Omental fat pad (tissue), 3 donors: ENCODE measurements at regions not wholly inside any gene's neighbourhood (a gene's known extent, or its start where the extent isn't known, plus 50 kb on each side); places are given as distances from the start of the nearest gene placed in this dataset.

ENCODE experiments used
- ATAC-seq: fragments of 150-250 bp; one replicate; pipeline ENCODE4 v1.9.1; 2016; ENCODE audit warnings: mild to moderate bottlenecking, moderate library complexity; ENCODE audit not compliant: low FRiP score
- DNase-seq: peaks from one replicate; pipeline ENCODE4 v3.0.0-alpha.2; 2019; ENCODE audit warnings: low spot score
- CTCF ChIP-seq, 3 donors: fragments of 450-650 bp; IDR thresholded peaks; one replicate each; pipeline ENCODE4 v1.5.1; 2016 to 2017; ENCODE audit warnings: antibody characterized with exemption in 3 of 3, mild to moderate bottlenecking in 3 of 3, moderate library complexity in 2 of 3

DNA sequence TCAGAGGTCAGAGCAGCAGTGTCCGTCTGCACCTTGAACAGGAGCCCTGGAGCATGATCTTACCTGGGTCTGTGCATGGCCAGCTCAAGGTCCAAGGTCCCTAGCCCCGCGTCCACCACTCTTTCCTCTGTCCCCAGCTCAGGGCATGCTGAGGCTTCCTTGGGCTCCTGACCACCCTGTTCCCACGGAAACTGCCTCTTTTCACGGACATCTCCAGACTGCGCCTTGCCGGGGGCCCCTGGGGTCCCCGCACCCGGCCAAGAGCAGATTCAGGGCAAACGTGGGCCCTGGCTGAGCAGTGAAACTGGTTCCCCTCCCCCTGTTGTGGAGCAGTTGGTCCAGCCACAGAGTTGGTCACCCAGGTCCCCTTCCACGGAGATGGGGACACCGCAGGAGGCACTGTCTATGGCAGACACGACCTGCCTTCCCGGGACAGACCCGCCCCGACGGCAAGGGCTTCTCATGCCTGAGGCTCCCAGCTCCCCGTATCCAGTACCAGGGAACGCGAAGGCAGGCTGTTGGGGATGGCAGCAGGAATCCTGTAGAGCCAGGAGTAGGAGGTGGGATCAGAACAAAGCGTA, 217.4 kb upstream of the PPP2R2D start:
- DNase-seq (no peak), ATAC-seq (no peak)
- TF ChIP-seq CTCF (IDR thresholded peaks at IDR 0.05) = no peak

DNA sequence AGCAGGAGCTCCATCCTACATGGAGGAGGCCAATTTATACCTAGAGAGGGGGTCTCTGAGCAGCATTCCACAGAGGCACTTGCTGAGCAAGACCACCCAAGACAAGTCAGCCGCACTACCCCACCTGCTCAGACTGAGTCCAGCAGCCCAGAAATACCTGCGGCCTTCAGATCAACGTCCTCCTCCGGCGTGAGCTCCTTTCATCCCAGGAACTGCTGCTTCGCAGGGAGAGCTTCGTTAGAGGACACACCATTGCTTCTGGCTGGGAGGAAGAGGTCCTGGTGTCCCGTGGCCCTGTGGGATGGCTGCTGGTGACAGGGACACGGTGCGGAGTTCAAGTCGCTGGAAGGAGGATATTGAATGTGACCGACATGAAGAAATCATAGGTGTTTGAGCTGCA, 216.9 kb upstream of the PPP2R2D start:
- DNase-seq (no peak), ATAC-seq (no peak)
- TF ChIP-seq CTCF (IDR thresholded peaks at IDR 0.05) = no peak

DNA sequence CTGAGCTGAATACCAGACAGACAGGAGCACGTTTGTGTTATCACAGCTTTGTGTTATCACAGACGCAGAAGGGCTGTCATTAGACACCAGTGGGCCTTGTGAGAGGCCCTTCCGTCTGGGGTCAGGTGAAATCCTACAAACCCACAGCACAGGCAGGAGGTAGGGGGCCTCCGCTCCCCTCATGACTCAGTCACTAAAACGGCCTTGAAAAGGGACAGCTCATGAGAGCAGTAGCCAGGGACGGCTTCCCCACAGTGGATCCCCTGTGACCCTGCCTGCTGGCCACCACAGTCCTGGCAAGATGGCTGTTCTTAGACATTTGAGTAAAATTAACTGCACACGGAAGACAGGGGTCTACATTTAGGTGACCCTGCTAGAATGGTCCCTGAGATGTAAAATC, 215.8 kb upstream of the PPP2R2D start:
- ATAC-seq (no peak), DNase-seq (no peak)
- TF ChIP-seq CTCF (IDR thresholded peaks at IDR 0.05) = no peak

DNA sequence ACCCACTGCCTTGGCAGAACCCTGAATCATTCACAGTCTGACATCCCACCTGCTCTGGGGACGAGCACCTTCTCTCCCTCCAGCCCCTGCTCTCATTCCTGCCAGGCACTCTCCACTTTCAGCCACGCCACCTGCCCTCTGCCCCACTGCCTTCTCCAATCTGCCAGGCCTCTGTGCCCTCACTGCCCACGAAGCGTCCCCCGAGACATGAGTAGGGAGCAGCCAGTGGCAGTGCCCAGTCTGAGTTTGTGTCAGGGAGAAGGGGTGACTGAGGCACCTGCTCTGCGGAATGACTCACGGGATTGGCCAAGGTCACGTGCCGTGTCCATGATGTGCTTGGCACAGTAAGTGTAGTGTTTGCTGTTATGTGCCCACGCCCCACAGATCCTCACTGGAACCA, 215.2 kb upstream of the PPP2R2D start:
- TF ChIP-seq CTCF (IDR thresholded peaks at IDR 0.05) = no peak
- no peak for ATAC-seq
- DNase-seq = no peak

- DNase-seq (no peak), ATAC-seq (no peak)
- no peak for TF ChIP-seq CTCF (IDR thresholded peaks at IDR 0.05)
Observed at GRCh38 chr10:131686781-131687420, 213.9 kb upstream of the PPP2R2D start.

GRCh38 chr10:131688304-131688703, 212.5 kb upstream of the PPP2R2D start:
- no peak for DNase-seq
- TF ChIP-seq CTCF (IDR thresholded peaks at IDR 0.05) = no peak

DNA sequence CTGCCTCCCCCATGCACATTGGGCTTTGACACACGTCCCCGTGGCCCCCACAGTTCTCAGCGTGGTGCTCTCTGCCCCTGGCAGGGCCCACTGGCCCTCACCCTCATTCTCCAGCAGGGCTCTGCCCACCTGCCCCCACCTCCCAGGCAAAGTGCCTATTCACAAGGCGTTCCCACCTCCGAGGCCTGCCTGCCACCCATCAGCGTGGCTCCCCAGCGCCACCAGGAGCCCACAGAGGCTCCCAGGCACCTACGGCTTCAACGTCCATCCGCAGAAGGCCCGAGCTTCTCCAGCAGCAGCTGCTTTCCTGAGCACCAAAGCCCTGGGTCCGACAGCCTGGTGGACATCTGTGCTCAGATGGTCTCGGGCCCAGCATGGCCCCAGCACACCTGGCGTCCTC, 211.8 kb upstream of the PPP2R2D start:
- ATAC-seq = no peak
- no peak for DNase-seq
- no peak for TF ChIP-seq CTCF (IDR thresholded peaks at IDR 0.05)

More at GRCh38 chr10:131688304-131688703, 212.5 kb upstream of the PPP2R2D start:
- ATAC-seq = no peak
